ENCODE measurements at regions not wholly inside any gene's neighbourhood (a gene's known extent, or its start where the extent isn't known, plus 50 kb on each side); places are given as distances from the start of the nearest gene placed in this dataset.
"Not testable (repeated sequence)": the region's sequence is repeated elsewhere in the genome, so short reads cannot be mapped to it uniquely, and the experiment has no call there.

DNA sequence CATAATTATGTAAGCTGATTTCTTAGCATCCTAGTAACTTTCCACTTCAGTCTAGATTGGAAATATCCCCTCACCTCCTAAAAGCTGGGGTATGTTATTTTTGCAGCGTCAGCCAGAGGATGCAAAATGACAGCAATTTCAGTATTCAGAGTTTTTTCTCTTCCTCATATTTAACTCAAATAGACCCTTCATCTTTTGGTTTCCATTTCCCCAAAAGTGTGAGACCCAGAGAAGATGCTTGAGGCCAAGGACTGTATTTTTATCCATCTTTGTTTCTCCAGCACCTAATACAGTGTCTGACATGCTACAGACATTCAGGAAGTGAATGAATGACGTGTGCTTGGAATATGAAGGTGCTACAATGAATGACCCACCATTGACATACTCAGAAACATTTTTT is 75.5 kb upstream of the RANBP3L start:
- no peak overlapping the region for H3K27ac Mint-ChIP-seq
- no peak overlapping the region for H3K4me3 Mint-ChIP-seq
- no peaks in the 10 kb centered on the region for H3K4me1 Mint-ChIP-seq (ENCODE audit: low read depth)
- no peaks in the 10 kb centered on the region for H3K9me3 Mint-ChIP-seq
- H3K36me3 Mint-ChIP-seq (ENCODE audit: low read depth): no peaks in the 10 kb centered on the region
- no peaks in the 10 kb centered on the region for H3K27me3 Mint-ChIP-seq

DNA sequence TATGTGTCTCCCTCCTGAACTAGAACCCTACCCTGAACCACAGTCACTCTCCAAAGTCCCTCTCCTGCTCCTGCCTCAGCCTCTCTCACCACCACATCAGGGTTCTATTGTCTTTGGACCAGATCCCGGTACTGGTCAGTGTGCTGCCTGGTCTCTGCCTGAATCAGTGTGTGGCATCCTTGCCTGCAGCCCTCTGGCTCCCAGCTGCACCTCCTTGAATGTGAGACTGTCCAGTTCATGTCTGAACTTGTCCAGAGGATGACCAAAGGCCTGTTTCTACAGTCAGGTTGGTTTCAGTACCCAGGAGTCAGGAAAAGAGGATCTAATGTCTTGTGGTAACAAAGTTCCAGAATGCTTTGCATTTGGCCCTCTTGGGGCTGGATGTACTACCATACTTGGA is 76.8 kb upstream of the RANBP3L start:
- H3K36me3 Mint-ChIP-seq (ENCODE audit: low read depth): no peaks in the 10 kb centered on the region
- H3K4me3 Mint-ChIP-seq: no peak overlapping the region
- H3K4me1 Mint-ChIP-seq (ENCODE audit: low read depth): no peaks in the 10 kb centered on the region
- no peaks in the 10 kb centered on the region for H3K27me3 Mint-ChIP-seq
- no peak overlapping the region for H3K27ac Mint-ChIP-seq
- no peaks in the 10 kb centered on the region for H3K9me3 Mint-ChIP-seq

DNA sequence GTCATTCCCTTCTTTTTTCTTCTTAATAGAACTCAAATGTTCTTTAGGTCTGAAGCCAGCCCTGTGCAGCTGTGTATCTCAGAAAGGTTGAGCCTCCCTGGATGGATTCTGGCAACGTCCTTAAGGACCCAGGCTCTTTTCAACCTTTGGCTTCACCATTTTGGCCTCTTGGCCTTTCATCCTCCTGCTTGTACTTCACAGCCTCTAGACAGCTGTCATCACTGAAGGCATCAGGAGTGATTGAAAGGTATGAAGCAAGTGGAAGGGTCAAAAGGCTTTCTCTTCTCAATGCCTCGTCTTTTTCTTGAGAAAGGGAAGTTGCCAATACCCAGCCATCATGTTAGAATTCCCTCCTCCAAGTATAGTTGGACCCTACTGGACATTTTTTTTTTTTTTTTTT is 81.2 kb upstream of the RANBP3L start:
- H3K27ac Mint-ChIP-seq: no peak overlapping the region
- H3K4me3 Mint-ChIP-seq: no peak overlapping the region
- no peaks in the 10 kb centered on the region for H3K27me3 Mint-ChIP-seq
- no peaks in the 10 kb centered on the region for H3K9me3 Mint-ChIP-seq
- H3K36me3 Mint-ChIP-seq (ENCODE audit: low read depth): no peaks in the 10 kb centered on the region
- no peaks in the 10 kb centered on the region for H3K4me1 Mint-ChIP-seq (ENCODE audit: low read depth)

DNA sequence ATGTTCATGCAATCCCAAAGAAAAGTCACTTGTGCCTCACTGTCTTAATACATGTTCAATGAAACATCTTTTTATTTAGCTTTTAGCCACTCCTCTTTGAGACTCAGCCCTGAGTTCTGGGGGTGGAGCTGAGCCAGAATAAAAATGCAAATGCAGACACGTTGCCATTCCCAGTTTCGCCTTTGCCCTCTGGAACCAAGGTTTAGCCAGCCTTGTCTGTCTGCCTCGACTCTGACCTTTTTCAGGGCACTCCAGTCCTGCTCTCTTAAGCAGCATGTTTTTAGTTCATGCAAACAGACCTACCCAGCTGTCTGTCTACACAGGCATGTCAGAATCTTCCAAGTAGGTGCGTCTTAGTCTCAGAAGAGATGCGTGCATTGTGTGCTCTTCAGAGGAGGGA is 82.2 kb upstream of the RANBP3L start:
- H3K27me3 Mint-ChIP-seq: peaks cover under 1% of the 10 kb centered on the region
- no peaks in the 10 kb centered on the region for H3K36me3 Mint-ChIP-seq (ENCODE audit: low read depth)
- no peak overlapping the region for H3K27ac Mint-ChIP-seq
- H3K4me1 Mint-ChIP-seq (ENCODE audit: low read depth): no peaks in the 10 kb centered on the region
- H3K9me3 Mint-ChIP-seq: no peaks in the 10 kb centered on the region
- no peak overlapping the region for H3K4me3 Mint-ChIP-seq

DNA sequence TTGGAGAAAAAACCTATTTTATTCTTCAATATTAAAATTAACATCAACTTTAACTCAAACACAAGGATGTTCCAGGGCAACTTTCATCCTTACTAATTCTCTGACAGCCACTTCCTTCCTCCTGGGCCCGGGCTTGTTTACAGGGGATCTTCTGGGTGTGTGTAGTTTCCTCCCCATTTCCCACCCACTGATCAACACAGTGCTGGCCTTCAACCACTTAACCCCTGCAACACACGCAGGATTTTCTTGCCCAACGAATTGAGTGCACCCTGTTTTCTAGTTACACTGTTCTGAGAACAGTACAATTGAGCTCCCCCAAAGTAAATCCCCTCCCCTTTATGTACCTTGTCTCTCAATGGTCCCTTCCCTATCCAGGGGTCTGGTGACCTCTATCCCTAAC is 83.1 kb upstream of the RANBP3L start:
- no peaks in the 10 kb centered on the region for H3K4me1 Mint-ChIP-seq (ENCODE audit: low read depth)
- H3K27ac Mint-ChIP-seq: no peak overlapping the region
- peaks cover 7% of the 10 kb centered on the region for H3K27me3 Mint-ChIP-seq

DNA sequence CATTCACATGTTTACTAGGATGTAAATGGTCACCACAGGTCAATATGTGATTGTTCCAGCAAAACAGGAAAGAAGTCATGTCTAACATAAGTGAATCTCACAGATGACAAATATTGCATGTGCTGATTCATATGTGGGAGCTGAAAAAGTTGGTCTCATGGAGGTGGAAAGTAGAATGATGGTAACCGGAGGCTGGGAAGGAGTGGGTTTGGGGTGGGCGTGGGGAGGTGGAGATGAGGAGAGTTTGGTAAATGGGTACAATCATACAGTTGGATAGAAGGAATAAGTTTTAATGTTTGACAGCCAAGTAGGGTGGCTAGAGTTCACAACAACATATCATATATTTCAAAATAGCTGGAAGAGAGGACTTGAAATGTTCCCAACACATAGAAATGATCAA is 83.8 kb upstream of the RANBP3L start:
- Mint-ChIP-seq H3K4me3 (no peak overlapping the region), H3K27ac (no peak overlapping the region), H3K27me3 (peaks cover 11% of the 10 kb centered on the region), H3K36me3 (ENCODE audit: low read depth) (no peaks in the 10 kb centered on the region), H3K9me3 (no peaks in the 10 kb centered on the region), H3K4me1 (ENCODE audit: low read depth) (no peaks in the 10 kb centered on the region)

More for the DNA sequence above, 83.1 kb upstream of the RANBP3L start:
- Mint-ChIP-seq H3K36me3 (ENCODE audit: low read depth) (no peaks in the 10 kb centered on the region), H3K9me3 (no peaks in the 10 kb centered on the region), H3K4me3 (no peak overlapping the region)

DNA sequence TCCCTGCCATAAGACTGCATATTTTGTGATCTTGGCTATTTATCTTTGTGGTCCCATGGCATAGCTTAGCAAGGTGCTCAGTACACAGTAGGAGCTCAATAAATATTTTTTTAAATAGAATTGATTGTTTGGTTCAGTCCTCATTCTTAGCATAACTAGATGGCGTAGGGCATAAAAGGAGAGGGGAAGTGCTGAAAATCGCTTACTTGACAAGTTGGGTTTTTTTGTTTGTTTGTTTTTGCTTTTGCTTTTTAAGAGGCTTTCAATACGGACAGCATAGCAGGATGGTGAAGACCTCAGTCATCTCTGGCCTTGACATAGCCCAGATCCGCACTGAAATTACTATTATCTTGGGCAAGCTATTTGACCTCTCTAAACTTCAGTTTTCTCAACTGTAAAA is 86.6 kb upstream of the RANBP3L start:
- H3K36me3 Mint-ChIP-seq (ENCODE audit: low read depth): no peaks in the 10 kb centered on the region
- no peak overlapping the region for H3K27ac Mint-ChIP-seq
- H3K27me3 Mint-ChIP-seq: peaks cover 21% of the 10 kb centered on the region
- H3K4me1 Mint-ChIP-seq (ENCODE audit: low read depth): no peaks in the 10 kb centered on the region
- H3K4me3 Mint-ChIP-seq: no peak overlapping the region
- H3K9me3 Mint-ChIP-seq: no peaks in the 10 kb centered on the region

DNA sequence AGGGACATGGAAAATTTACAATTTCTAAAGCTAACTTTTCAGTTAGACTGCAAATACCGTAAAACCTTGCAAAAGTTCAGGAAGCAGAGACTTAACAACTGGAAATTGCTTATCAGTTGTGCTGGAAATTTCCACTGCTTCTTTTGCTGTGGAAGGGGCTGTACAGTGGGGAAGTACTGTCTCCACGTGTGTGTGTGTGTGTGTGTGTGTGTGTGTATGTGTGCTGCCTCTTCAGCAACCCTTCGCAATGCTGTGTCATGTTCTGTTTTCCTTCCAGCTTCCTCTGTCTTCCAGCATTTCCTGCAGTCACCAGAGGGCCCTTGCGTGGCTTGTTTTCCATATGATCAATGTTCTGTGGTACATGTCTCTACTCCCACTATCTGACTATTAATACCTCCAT is 87.5 kb upstream of the RANBP3L start:
- Mint-ChIP-seq H3K27me3 (peaks cover 21% of the 10 kb centered on the region), H3K27ac (no peak overlapping the region), H3K36me3 (ENCODE audit: low read depth) (no peaks in the 10 kb centered on the region), H3K4me1 (ENCODE audit: low read depth) (no peaks in the 10 kb centered on the region), H3K9me3 (no peaks in the 10 kb centered on the region), H3K4me3 (no peak overlapping the region)

DNA sequence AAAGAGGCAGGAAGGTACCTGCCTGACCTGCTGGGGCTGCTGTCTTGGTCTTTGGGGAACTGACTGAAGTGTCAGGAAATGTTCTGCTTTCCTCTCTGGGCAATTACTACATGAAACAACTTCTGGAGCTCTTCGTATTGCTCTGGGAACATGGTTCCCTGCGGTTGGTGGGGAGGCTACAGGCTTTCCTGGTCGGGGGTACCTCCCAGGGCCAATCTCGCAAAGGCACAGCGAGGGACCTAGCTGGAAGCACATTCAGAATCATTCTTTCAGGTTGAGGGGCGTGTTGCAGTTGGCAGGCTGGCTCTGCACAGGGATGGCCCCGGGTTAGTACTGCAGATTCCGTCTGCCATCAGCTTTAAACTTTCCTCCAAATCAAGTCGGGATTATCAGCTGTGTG is 88.9 kb upstream of the RANBP3L start:
- no peaks in the 10 kb centered on the region for H3K9me3 Mint-ChIP-seq
- H3K27me3 Mint-ChIP-seq: peaks cover 21% of the 10 kb centered on the region
- H3K27ac Mint-ChIP-seq: no peak overlapping the region
- H3K36me3 Mint-ChIP-seq (ENCODE audit: low read depth): no peaks in the 10 kb centered on the region
- H3K4me1 Mint-ChIP-seq (ENCODE audit: low read depth): no peaks in the 10 kb centered on the region
- no peak overlapping the region for H3K4me3 Mint-ChIP-seq

DNA sequence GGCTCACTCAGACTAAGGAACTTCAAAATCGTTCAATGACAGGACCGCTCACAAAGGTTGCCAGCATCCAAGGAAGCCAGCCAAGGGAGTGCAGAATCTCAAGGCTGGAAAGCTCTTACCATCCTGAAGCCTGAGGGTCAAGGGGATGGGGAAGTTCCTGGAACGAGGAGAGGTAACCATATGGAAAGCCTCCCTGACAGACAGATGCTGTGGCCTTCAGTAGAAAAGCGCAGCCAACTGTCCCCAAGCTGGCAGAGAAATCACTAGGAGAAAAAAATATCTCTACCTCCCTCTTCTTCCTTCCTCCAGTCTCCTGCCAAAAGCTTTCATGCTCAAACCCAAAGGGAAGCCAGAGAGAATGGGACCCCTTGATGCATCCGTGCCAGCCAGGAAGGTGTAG is 90.5 kb upstream of the RANBP3L start:
- no peaks in the 10 kb centered on the region for H3K4me1 Mint-ChIP-seq (ENCODE audit: low read depth)
- H3K27ac Mint-ChIP-seq: no peak overlapping the region
- no peak overlapping the region for H3K4me3 Mint-ChIP-seq
- H3K36me3 Mint-ChIP-seq (ENCODE audit: low read depth): no peaks in the 10 kb centered on the region
- no peaks in the 10 kb centered on the region for H3K9me3 Mint-ChIP-seq
- H3K27me3 Mint-ChIP-seq: peaks cover 21% of the 10 kb centered on the region

DNA sequence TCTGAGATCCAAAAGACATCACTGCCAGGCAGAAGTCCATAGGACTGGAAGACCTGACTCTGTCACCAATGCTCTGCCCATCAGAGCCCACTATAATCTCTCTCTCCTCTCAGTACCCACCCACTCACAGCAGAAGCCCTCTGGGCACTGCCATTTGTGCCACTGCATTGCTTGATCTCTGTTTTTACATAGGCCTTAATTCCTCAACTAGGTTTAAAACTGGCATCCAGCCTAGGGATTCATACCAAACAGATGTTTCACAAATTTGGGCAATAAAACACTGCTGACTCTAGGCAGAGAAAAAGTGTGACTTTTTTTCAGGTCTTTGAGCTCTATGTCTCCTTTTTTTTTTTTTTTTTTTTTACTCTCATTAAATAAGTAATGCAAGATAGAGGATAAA is 91.1 kb upstream of the RANBP3L start:
- H3K36me3 Mint-ChIP-seq (ENCODE audit: low read depth): no peaks in the 10 kb centered on the region
- H3K4me3 Mint-ChIP-seq: no peak overlapping the region
- H3K27me3 Mint-ChIP-seq: peaks cover 21% of the 10 kb centered on the region
- H3K27ac Mint-ChIP-seq: no peak overlapping the region
- no peaks in the 10 kb centered on the region for H3K9me3 Mint-ChIP-seq
- no peaks in the 10 kb centered on the region for H3K4me1 Mint-ChIP-seq (ENCODE audit: low read depth)

DNA sequence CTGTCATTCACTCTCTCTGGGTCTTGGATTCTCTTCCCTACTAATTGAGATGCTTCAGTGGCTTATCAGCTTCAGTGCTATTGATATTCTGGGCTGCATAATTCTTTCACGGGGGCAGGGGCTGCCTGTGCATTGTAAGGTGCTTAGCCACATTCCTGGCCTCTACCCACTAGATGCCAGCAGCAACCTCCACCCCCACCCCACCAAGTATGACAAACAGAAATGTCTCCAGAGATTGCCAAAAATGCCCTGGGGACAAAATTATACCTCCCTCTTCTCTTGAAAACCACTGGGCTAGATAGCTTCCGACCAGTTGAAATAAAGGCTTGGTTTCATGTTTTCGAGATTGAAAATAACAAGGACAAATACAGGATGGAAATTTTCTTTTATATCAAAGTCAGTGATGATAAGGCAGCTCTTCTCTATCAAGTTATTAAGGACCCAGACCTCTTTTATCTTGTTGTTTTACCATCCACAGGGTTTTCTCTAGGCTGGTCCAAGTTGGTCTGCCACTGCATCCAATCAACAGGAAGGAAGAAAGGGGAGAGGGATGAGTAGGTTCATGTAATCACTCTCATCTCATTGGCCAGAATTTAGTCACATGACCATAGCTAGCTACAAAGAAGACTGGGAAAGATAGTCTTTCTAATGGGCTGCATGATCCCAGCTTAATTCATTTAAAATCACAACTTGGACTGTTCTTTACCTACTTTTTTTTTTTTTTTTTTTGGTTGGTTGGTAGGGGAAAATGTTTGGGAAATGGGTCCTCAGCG is 92.1 kb upstream of the RANBP3L start:
- no peaks in the 10 kb centered on the region for H3K4me1 Mint-ChIP-seq (ENCODE audit: low read depth)
- no peak overlapping the region for H3K27ac Mint-ChIP-seq
- H3K36me3 Mint-ChIP-seq (ENCODE audit: low read depth): no peaks in the 10 kb centered on the region
- H3K9me3 Mint-ChIP-seq: no peaks in the 10 kb centered on the region
- no peak overlapping the region for H3K4me3 Mint-ChIP-seq
- H3K27me3 Mint-ChIP-seq: peaks cover 25% of the 10 kb centered on the region

DNA sequence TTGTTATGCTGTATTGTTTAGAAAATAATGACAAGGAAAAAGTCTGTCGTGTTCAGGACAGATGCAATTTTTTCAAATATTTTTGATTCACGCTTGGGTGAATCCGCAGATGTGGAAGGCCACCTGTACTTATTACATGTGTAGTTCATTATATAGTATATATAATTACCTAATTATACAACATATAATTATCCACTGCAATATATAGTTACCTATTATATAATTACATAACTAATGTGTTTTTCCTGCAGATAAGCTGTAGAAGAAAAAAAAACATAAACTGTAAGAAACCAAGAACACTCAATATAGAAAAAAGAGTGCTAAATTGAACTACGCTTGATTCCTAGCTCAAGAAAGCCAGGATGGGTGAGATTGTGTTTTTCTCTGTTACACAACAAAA is 93.6 kb upstream of the RANBP3L start:
- Mint-ChIP-seq H3K9me3 (no peaks in the 10 kb centered on the region), H3K4me3 (no peak overlapping the region), H3K27me3 (peaks cover 16% of the 10 kb centered on the region), H3K27ac (no peak overlapping the region), H3K36me3 (ENCODE audit: low read depth) (no peaks in the 10 kb centered on the region), H3K4me1 (ENCODE audit: low read depth) (no peaks in the 10 kb centered on the region)

DNA sequence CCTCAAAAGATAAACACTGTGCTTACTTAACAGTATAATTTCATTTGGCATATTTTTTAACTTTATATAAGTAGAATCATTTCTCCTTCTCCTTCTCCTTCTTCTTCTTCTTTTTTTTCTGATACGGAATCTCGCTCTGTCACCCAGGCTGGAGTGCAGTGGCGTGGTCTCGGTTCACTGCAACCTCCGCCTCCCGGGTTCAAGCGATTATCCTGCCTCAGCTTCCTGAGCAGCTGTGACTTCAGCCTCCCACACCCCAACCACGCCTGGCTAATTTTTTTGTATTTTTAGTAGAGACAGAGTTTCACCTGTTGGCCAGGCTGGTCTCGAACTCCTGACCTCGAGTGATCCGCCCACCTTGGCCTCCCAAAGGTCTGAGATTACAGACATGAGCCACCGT is 94.2 kb upstream of the RANBP3L start:
- not testable (repeated sequence) for H3K27me3 Mint-ChIP-seq; H3K4me1 Mint-ChIP-seq (ENCODE audit: low read depth); H3K36me3 Mint-ChIP-seq (ENCODE audit: low read depth); H3K27ac Mint-ChIP-seq; H3K4me3 Mint-ChIP-seq; H3K9me3 Mint-ChIP-seq

DNA sequence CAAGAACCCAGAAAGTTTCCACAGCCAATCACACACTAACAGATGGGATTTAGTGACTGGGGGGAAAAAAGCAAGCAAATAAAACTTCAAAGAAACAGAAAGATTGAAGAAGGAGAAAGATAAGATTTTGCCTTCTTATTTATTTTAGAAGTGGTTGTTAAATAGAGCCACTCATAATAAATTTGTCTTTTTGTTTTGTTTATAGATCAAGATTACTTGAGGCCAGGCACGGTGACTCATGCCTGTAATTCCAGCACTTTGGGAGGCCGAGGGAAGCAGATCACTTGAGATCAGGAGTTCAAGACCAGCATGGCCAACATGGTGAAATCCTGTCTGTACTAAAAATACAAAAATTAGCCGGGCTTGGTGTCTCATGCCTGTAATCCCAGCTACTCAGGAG is 94.9 kb upstream of the RANBP3L start:
- H3K4me1 Mint-ChIP-seq (ENCODE audit: low read depth): no peaks in the 10 kb centered on the region
- peaks cover 7% of the 10 kb centered on the region for H3K27me3 Mint-ChIP-seq
- no peaks in the 10 kb centered on the region for H3K36me3 Mint-ChIP-seq (ENCODE audit: low read depth)
- no peaks in the 10 kb centered on the region for H3K9me3 Mint-ChIP-seq
- H3K4me3 Mint-ChIP-seq: no peak overlapping the region
- no peak overlapping the region for H3K27ac Mint-ChIP-seq

DNA sequence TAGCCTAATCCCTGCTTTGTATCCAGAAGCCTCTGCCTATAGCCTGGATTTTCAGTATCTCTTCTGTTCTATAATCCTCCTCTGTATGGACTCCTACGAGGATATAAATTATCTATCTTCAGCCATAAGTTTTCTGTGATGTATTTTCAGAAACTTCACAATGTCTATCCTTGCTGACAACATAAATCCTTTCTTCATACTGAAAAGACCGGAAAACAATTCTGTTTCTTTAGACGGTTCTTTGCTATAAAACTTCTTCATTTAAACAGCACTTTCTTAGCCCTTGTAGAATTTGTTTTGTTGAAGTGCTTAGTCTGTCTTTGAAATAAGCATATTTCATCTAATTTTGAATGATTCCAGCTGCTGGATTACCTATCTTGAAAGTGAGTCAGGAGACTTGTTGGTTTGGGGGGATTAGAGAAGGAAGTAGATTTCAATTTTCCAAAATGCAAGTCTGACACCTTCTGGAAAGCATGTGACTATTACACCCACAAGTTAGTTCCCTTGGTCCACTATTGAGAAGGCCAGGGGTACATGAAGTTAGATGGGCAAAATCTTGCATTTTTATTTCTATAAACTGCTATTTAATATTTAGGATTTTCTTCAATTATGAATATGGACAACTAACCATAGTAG is 96.3 kb upstream of the RANBP3L start:
- Mint-ChIP-seq H3K4me3 (no peak overlapping the region), H3K27ac (no peak overlapping the region), H3K27me3 (peaks cover 4% of the 10 kb centered on the region), H3K9me3 (no peaks in the 10 kb centered on the region), H3K36me3 (ENCODE audit: low read depth) (no peaks in the 10 kb centered on the region), H3K4me1 (ENCODE audit: low read depth) (no peaks in the 10 kb centered on the region)
